ENCODE measurements at regions not wholly inside any gene's neighbourhood (a gene's known extent, or its start where the extent isn't known, plus 50 kb on each side); places are given as distances from the start of the nearest gene placed in this dataset.

GRCh38 chr3:7982126-7982525 lies 519.5 kb upstream of the LMCD1 start:
- no peaks in the 10 kb centered on the region for H3K36me3 ChIP-seq (ENCODE audit: control insufficient read depth, insufficient read depth, low read length)
- H3K9ac ChIP-seq = no peak overlapping the region
- no peak overlapping the region for H3K4me2 ChIP-seq (ENCODE audit: low read length)
- no peaks in the 10 kb centered on the region for H3K79me2 ChIP-seq
- H3K9me3 ChIP-seq (ENCODE audit: control insufficient read depth, low read length) = no peaks in the 10 kb centered on the region
- no peak overlapping the region for H2AFZ ChIP-seq
- no peaks in the 10 kb centered on the region for H3K4me1 ChIP-seq
- no peak overlapping the region for H3K27ac ChIP-seq
- no peak for TF ChIP-seq CTCF (IDR thresholded peaks at IDR 0.05)
- no peak overlapping the region for H3K4me3 ChIP-seq (ENCODE audit: low read depth, low read length)
- H3K27me3 ChIP-seq (ENCODE audit: control insufficient read depth, insufficient read depth, low read length) = no peaks in the 10 kb centered on the region

- H3K36me3 ChIP-seq (ENCODE audit: control insufficient read depth, insufficient read depth, low read length) = no peaks in the 10 kb centered on the region
- H3K27ac ChIP-seq = no peak overlapping the region
- no peak overlapping the region for H3K4me3 ChIP-seq (ENCODE audit: low read depth, low read length)
- no peak overlapping the region for H2AFZ ChIP-seq
- no peaks in the 10 kb centered on the region for H3K4me1 ChIP-seq
- no peak for TF ChIP-seq CTCF (IDR thresholded peaks at IDR 0.05)
- H3K79me2 ChIP-seq = no peaks in the 10 kb centered on the region
- no peaks in the 10 kb centered on the region for H3K9me3 ChIP-seq (ENCODE audit: control insufficient read depth, low read length)
- no peaks in the 10 kb centered on the region for H3K27me3 ChIP-seq (ENCODE audit: control insufficient read depth, insufficient read depth, low read length)
- H3K4me2 ChIP-seq (ENCODE audit: low read length) = no peak overlapping the region
- no peak overlapping the region for H3K9ac ChIP-seq
These were observed 502.2 kb upstream of the LMCD1 start for GRCh38 chr3:7999384-7999783.

GRCh38 chr3:8001307-8001706 lies 500.3 kb upstream of the LMCD1 start:
- H3K79me2 ChIP-seq = no peaks in the 10 kb centered on the region
- H3K27ac ChIP-seq = no peak overlapping the region
- no peaks in the 10 kb centered on the region for H3K9me3 ChIP-seq (ENCODE audit: control insufficient read depth, low read length)
- no peak overlapping the region for H2AFZ ChIP-seq
- H3K4me1 ChIP-seq = no peaks in the 10 kb centered on the region
- no peak for TF ChIP-seq CTCF (IDR thresholded peaks at IDR 0.05)
- no peaks in the 10 kb centered on the region for H3K27me3 ChIP-seq (ENCODE audit: control insufficient read depth, insufficient read depth, low read length)
- no peak overlapping the region for H3K4me3 ChIP-seq (ENCODE audit: low read depth, low read length)
- H3K36me3 ChIP-seq (ENCODE audit: control insufficient read depth, insufficient read depth, low read length) = no peaks in the 10 kb centered on the region
- no peak overlapping the region for H3K9ac ChIP-seq
- no peak overlapping the region for H3K4me2 ChIP-seq (ENCODE audit: low read length)

GRCh38 chr3:8001712-8002111 lies 499.9 kb upstream of the LMCD1 start:
- Histone ChIP-seq H3K27me3 (ENCODE audit: control insufficient read depth, insufficient read depth, low read length) (no peaks in the 10 kb centered on the region), H3K9ac (no peak overlapping the region), H3K27ac (no peak overlapping the region), H3K4me1 (no peaks in the 10 kb centered on the region), H3K36me3 (ENCODE audit: control insufficient read depth, insufficient read depth, low read length) (no peaks in the 10 kb centered on the region), H3K4me2 (ENCODE audit: low read length) (no peak overlapping the region), H3K79me2 (no peaks in the 10 kb centered on the region), H2AFZ (no peak overlapping the region), H3K9me3 (ENCODE audit: control insufficient read depth, low read length) (no peaks in the 10 kb centered on the region), H3K4me3 (ENCODE audit: low read depth, low read length) (no peak overlapping the region)
- TF ChIP-seq CTCF (IDR thresholded peaks at IDR 0.05) = no peak

- Histone ChIP-seq H3K4me2 (ENCODE audit: low read length) (no peak overlapping the region), H3K4me3 (ENCODE audit: low read depth, low read length) (no peak overlapping the region)
These were observed 489.7 kb upstream of the LMCD1 start for GRCh38 chr3:8011902-8012301.

More at GRCh38 chr3:8011902-8012301, 489.7 kb upstream of the LMCD1 start:
- TF ChIP-seq CTCF (IDR thresholded peaks at IDR 0.05) = no peak
- Histone ChIP-seq H3K4me1 (no peaks in the 10 kb centered on the region), H3K9me3 (ENCODE audit: control insufficient read depth, low read length) (no peaks in the 10 kb centered on the region), H3K36me3 (ENCODE audit: control insufficient read depth, insufficient read depth, low read length) (no peaks in the 10 kb centered on the region), H2AFZ (no peak overlapping the region), H3K79me2 (no peaks in the 10 kb centered on the region), H3K27ac (no peak overlapping the region), H3K27me3 (ENCODE audit: control insufficient read depth, insufficient read depth, low read length) (no peaks in the 10 kb centered on the region), H3K9ac (no peak overlapping the region)
